Kidney (tissue), 13 donors: ENCODE measurements at regions not wholly inside any gene's neighbourhood (a gene's known extent, or its start where the extent isn't known, plus 50 kb on each side); places are given as distances from the start of the nearest gene placed in this dataset.
"Not testable (repeated sequence)": the region's sequence is repeated elsewhere in the genome, so short reads cannot be mapped to it uniquely, and the experiment has no call there.

Experiments used
- DNase-seq, 5 donors: peaks; one replicate each; pipeline ENCODE4 v3.0.0-alpha.2; 2013 to 2020
- FAIRE-seq: peaks from 2 replicates; lab custom pipeline; 2012; peaks lifted over from hg19 to GRCh38; lab: Jason Lieb, UNC
- H3K27ac ChIP-seq, 2 donors: one replicate each; pipeline ENCODE4 v1.7.0; 2013; ENCODE audit warnings: low read depth in 2 of 2, low read length in 2 of 2, inconsistent platforms in 1 of 2
- H3K27me3 ChIP-seq: one replicate; pipeline ENCODE4 v1.7.1; 2013; ENCODE audit warnings: low read length, inconsistent platforms; ENCODE audit not compliant: control insufficient read depth, insufficient read depth
- H3K36me3 ChIP-seq, 3 donors: one replicate each; pipeline versions ENCODE4 v1.7.0 to v1.7.1; 2013; ENCODE audit warnings: low read length in 3 of 3, control low read depth in 1 of 3, inconsistent platforms in 1 of 3; ENCODE audit not compliant: insufficient read depth in 3 of 3, control insufficient read depth in 2 of 3
- H3K4me1 ChIP-seq, 3 donors: one replicate each; pipeline versions ENCODE4 v1.7.0 to v1.7.1; 2013; ENCODE audit warnings: low read length in 3 of 3, inconsistent platforms in 1 of 3, low read depth in 1 of 3; ENCODE audit not compliant: control insufficient read depth in 2 of 3, insufficient read depth in 2 of 3
- H3K4me3 ChIP-seq, 3 donors: one replicate each; pipeline versions ENCODE4 v1.7.0 to v1.8.1; 2013; ENCODE audit warnings: low read length in 3 of 3, control low read depth in 1 of 3, inconsistent platforms in 1 of 3
- H3K9ac ChIP-seq, 3 donors: one replicate each; pipeline versions ENCODE4 v1.7.0 to v1.7.1; 2013; ENCODE audit warnings: low read length in 3 of 3, control low read depth in 1 of 3, inconsistent platforms in 1 of 3
- H3K9me3 ChIP-seq, 3 donors: one replicate each; pipeline versions ENCODE4 v1.7.0 to v1.7.1; 2013; ENCODE audit warnings: low read length in 3 of 3, control low read depth in 1 of 3, inconsistent platforms in 1 of 3; ENCODE audit not compliant: control insufficient read depth in 2 of 3, insufficient read depth in 1 of 3
- intact Hi-C: fragments of 100-400 bp; cut with DNase I; formaldehyde crosslinking; loops from one replicate; pipeline ENCODE4 v1.11.1; 2022
- TF ChIP-seq, protein P1 (sequence below): IDR thresholded peaks from 3 replicates; pipeline ENCODE4 v1.5.1; 2012; ENCODE audit warnings: mild to moderate bottlenecking, moderate library complexity, borderline replicate concordance; ENCODE audit not compliant: insufficient read depth; ENCODE audit errors: extremely low read depth
- donor health status: control.
- donor health status: control.
- donor health status: control.
- donor health status: control.
- donor health status: control.
- donor health status: DM: yes; HTN: yes; CAD: no.
- donor health status: Normal renal cell carcinoma (clear cell type).

GRCh38 chrX:40920351-40920750 is 164.9 kb upstream of the USP9X start:
- no peaks in the 10 kb centered on the region for H3K4me1 ChIP-seq
- no peak overlapping the region for H3K9ac ChIP-seq
- no peak for DNase-seq
- H3K9me3 ChIP-seq = no peaks in the 10 kb centered on the region
- H3K36me3 ChIP-seq = no peaks in the 10 kb centered on the region
- TF ChIP-seq, protein P1, sequence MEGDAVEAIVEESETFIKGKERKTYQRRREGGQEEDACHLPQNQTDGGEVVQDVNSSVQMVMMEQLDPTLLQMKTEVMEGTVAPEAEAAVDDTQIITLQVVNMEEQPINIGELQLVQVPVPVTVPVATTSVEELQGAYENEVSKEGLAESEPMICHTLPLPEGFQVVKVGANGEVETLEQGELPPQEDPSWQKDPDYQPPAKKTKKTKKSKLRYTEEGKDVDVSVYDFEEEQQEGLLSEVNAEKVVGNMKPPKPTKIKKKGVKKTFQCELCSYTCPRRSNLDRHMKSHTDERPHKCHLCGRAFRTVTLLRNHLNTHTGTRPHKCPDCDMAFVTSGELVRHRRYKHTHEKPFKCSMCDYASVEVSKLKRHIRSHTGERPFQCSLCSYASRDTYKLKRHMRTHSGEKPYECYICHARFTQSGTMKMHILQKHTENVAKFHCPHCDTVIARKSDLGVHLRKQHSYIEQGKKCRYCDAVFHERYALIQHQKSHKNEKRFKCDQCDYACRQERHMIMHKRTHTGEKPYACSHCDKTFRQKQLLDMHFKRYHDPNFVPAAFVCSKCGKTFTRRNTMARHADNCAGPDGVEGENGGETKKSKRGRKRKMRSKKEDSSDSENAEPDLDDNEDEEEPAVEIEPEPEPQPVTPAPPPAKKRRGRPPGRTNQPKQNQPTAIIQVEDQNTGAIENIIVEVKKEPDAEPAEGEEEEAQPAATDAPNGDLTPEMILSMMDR = no peak
- FAIRE-seq = no peak
- no peak overlapping the region for H3K27ac ChIP-seq
- H3K4me3 ChIP-seq = no peak overlapping the region
- no peaks in the 10 kb centered on the region for H3K27me3 ChIP-seq
- intact Hi-C loops = no loop called here

- Histone ChIP-seq H3K9me3 (no peaks in the 10 kb centered on the region), H3K27me3 (no peaks in the 10 kb centered on the region), H3K36me3 (no peaks in the 10 kb centered on the region), H3K9ac (no peak overlapping the region), H3K4me3 (no peak overlapping the region), H3K4me1 (no peaks in the 10 kb centered on the region), H3K27ac (no peak overlapping the region)
- peak in 2 of 5 donors; percentile 36 to 51 for DNase-seq
- intact Hi-C loops = no loop called here
- TF ChIP-seq, protein P1 = no peak
- no peak for FAIRE-seq
Observed at GRCh38 chrX:40922307-40922706, 162.9 kb upstream of the USP9X start.

GRCh38 chrX:40926739-40927427 is 158.4 kb upstream of the USP9X start:
- H3K4me1 ChIP-seq, intact Hi-C loops, H3K27me3 ChIP-seq, DNase-seq, H3K4me3 ChIP-seq, FAIRE-seq, H3K36me3 ChIP-seq, H3K27ac ChIP-seq, H3K9ac ChIP-seq, H3K9me3 ChIP-seq: not testable (repeated sequence)

- DNase-seq (no peak), FAIRE-seq (peak; percentile 49)
- Histone ChIP-seq H3K4me1 (peaks cover 0 to 4% (median 0%) of the 10 kb centered on the region in 3 donors), H3K4me3 (no peak overlapping the region), H3K27ac (no peak overlapping the region), H3K9me3 (no peaks in the 10 kb centered on the region), H3K36me3 (no peaks in the 10 kb centered on the region), H3K9ac (no peak overlapping the region), H3K27me3 (no peaks in the 10 kb centered on the region)
- intact Hi-C loops = no loop called here
- TF ChIP-seq, protein P1 = no peak
Observed at GRCh38 chrX:40928076-40928475, 157.2 kb upstream of the USP9X start.
